OCI-LY3 (cell line): ENCODE measurements at regions not wholly inside any gene's neighbourhood (a gene's known extent, or its start where the extent isn't known, plus 50 kb on each side); places are given as distances from the start of the nearest gene placed in this dataset.

Source experiments
- H2AFZ ChIP-seq: fragments of 200-600, 300-600 bp; shearing (Covaris generic); 2 replicates; pipeline ENCODE4 v1.6.0; 2014; ENCODE audit warnings: antibody characterized with exemption, low read depth, low read length
- H3K27ac ChIP-seq: fragments of 200-600, 300-600 bp; sonication (generic); 2 replicates; pipeline ENCODE4 v1.5.1; 2014; ENCODE audit warnings: mild to moderate bottlenecking, low read length, moderate library complexity, mixed read lengths
- H3K27me3 ChIP-seq: fragments of 200-600, 300-600 bp; sonication (generic); 2 replicates; pipeline ENCODE4 v1.6.1; 2014; ENCODE audit warnings: low read depth, low read length, mixed read lengths
- H3K36me3 ChIP-seq: fragments of 200-600, 300-600 bp; sonication (generic); replicated peaks from 2 replicates; pipeline ENCODE3; 2014; ENCODE audit warnings: low read depth, low read length, mixed read lengths
- H3K4me1 ChIP-seq: fragments of 300-600, 200-600 bp; sonication (generic); 2 replicates; pipeline ENCODE4 v1.6.1; 2014; ENCODE audit warnings: low read length, mixed read lengths
- H3K4me2 ChIP-seq: fragments of 200-600, 300-600 bp; sonication (generic); 2 replicates; pipeline ENCODE4 v1.6.1; 2014; ENCODE audit warnings: low read length, mixed read lengths
- H3K4me3 ChIP-seq: fragments of 300-600, 200-600 bp; sonication (generic); 2 replicates; pipeline ENCODE4 v1.5.1; 2014; ENCODE audit warnings: antibody characterized with exemption, mild to moderate bottlenecking, low read length, moderate library complexity
- H3K79me2 ChIP-seq: fragments of 300-600, 200-600 bp; shearing (Covaris generic); 2 replicates; pipeline ENCODE4 v1.6.1; 2014; ENCODE audit warnings: mild to moderate bottlenecking, low read length, mixed read lengths
- H3K9ac ChIP-seq: fragments of 300-600, 200-600 bp; shearing (Covaris generic); 2 replicates; pipeline ENCODE4 v1.6.0; 2014; ENCODE audit warnings: mild to moderate bottlenecking, low read length, moderate library complexity
- H3K9me3 ChIP-seq: fragments of 200-600, 300-600 bp; shearing (Covaris generic); 2 replicates; pipeline ENCODE4 v1.6.1; 2014; ENCODE audit warnings: low read length, mixed read lengths; ENCODE audit not compliant: insufficient read depth
- H4K20me1 ChIP-seq: fragments of 200-600, 300-600 bp; sonication (generic); 2 replicates; pipeline ENCODE4 v1.6.1; 2016; ENCODE audit warnings: low read length, mixed read lengths; ENCODE audit not compliant: insufficient read depth
- EZH2phosphoT487 ChIP-seq: fragments of 200-600 bp; shearing (Covaris generic); IDR thresholded peaks from 2 replicates; pipeline ENCODE4 v1.6.1; 2018; ENCODE audit warnings: antibody characterized with exemption, mixed run types, low read depth
- TF ChIP-seq, protein P1 (sequence below): fragments of 200-600, 300-600 bp; sonication (generic); IDR thresholded peaks from 2 replicates; pipeline ENCODE4 v1.5.1; 2014; ENCODE audit warnings: antibody characterized with exemption, low read length, low read depth

DNA sequence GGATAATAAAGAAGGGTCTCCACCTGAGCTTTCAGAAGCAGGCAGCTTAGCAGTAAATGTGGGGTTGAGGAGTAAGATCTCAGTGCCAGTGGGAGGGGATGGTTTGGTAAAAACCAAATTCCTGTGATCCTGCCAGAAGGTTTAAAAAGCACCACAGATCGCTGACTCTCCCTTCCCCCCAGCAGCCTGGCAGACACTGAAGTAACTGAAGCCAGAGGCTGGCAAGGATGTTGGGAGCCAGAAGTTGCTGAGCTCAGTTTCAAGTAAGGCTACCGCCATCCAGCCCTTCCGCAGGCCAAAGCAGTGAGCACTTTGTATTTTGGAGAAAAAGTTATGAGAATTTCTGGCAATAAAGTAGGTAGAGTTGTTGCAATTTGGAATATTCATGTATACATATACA, 246.4 kb downstream of the ZNF621 start:
- no peaks in the 10 kb centered on the region for H3K27me3 ChIP-seq
- no peaks in the 10 kb centered on the region for H4K20me1 ChIP-seq

DNA sequence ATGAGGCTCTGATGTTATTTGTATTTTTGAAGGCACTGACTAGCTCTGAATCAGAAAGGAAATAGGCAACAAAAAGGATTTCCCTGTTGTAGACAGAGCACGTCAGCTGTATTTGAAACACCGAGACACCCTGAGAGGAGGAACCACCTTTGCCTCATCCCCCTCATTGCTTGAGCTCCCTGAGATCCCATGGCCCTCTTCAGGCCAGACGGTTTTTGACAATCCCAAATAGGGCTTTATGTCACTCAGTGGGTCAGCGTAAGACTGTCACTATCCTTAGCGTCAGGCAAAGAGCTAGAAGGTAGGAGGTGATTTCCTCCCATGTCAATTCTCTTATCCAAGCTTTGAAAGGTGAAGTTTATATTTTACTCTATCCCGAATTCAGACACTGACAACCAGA, 254.3 kb downstream of the ZNF621 start:
- Histone ChIP-seq H4K20me1 (no peaks in the 10 kb centered on the region), H3K4me1 (no peaks in the 10 kb centered on the region), H2AFZ (no peak overlapping the region), H3K9me3 (no peaks in the 10 kb centered on the region), H3K79me2 (no peaks in the 10 kb centered on the region), H3K27ac (no peak overlapping the region), H3K4me2 (no peak overlapping the region), H3K4me3 (no peak overlapping the region), H3K9ac (no peak overlapping the region), H3K27me3 (peaks cover 9% of the 10 kb centered on the region; the same call in 1 of the 2 replicates), H3K36me3 (no peaks in the 10 kb centered on the region)
- no peak for TF ChIP-seq EZH2phosphoT487
- TF ChIP-seq, protein P1, sequence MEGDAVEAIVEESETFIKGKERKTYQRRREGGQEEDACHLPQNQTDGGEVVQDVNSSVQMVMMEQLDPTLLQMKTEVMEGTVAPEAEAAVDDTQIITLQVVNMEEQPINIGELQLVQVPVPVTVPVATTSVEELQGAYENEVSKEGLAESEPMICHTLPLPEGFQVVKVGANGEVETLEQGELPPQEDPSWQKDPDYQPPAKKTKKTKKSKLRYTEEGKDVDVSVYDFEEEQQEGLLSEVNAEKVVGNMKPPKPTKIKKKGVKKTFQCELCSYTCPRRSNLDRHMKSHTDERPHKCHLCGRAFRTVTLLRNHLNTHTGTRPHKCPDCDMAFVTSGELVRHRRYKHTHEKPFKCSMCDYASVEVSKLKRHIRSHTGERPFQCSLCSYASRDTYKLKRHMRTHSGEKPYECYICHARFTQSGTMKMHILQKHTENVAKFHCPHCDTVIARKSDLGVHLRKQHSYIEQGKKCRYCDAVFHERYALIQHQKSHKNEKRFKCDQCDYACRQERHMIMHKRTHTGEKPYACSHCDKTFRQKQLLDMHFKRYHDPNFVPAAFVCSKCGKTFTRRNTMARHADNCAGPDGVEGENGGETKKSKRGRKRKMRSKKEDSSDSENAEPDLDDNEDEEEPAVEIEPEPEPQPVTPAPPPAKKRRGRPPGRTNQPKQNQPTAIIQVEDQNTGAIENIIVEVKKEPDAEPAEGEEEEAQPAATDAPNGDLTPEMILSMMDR, result no peak

More for the DNA sequence above, 246.4 kb downstream of the ZNF621 start:
- no peaks in the 10 kb centered on the region for H3K9me3 ChIP-seq
- TF ChIP-seq EZH2phosphoT487, result no peak
- TF ChIP-seq, protein P1, result no peak
- H3K27ac ChIP-seq, result no peak overlapping the region
- no peaks in the 10 kb centered on the region for H3K79me2 ChIP-seq
- H3K4me1 ChIP-seq, result peaks cover 27% of the 10 kb centered on the region
- no peak overlapping the region for H3K4me2 ChIP-seq
- no peak overlapping the region for H2AFZ ChIP-seq
- no peak overlapping the region for H3K9ac ChIP-seq
- H3K36me3 ChIP-seq, result no peaks in the 10 kb centered on the region
- H3K4me3 ChIP-seq, result no peak overlapping the region

DNA sequence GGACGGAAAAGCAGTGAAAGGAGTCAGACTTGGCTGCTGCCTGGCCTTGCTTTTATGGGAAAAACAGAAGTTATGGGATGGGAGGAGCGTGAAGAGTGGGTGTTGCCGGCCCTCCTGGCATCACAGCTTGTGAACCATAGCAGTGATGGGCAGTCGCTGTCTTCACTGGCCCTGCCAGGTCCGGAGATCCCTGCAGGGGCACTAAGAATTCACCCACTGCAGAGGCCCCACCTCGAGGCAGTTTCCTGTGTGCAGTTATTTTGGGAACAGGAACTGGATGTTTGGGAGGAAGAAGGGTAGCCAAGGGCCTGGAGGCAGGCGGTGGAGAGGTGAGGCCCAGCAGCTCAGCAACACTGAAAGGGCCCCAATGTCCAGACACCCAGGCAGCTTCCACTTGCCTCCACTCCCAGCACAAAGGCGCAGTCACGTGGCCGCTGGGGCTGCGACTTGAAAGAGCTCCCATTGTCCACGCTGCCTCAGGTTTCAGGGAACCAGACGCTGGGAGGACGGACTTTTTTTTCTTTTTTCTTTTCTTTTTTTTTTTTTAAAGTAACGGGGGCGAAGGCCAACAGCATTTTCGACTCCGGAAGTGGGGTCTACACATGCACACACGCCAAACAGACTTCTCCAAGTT, 255.6 kb downstream of the ZNF621 start:
- H3K4me3 ChIP-seq, result no peak overlapping the region
- no peaks in the 10 kb centered on the region for H3K79me2 ChIP-seq
- no peaks in the 10 kb centered on the region for H4K20me1 ChIP-seq
- TF ChIP-seq, protein P1, result no peak
- no peak for TF ChIP-seq EZH2phosphoT487
- no peaks in the 10 kb centered on the region for H3K36me3 ChIP-seq
- H3K9ac ChIP-seq, result no peak overlapping the region
- peaks cover 9% of the 10 kb centered on the region; the same call in 1 of the 2 replicates for H3K27me3 ChIP-seq
- H3K4me1 ChIP-seq, result no peaks in the 10 kb centered on the region
- no peaks in the 10 kb centered on the region for H3K9me3 ChIP-seq
- H2AFZ ChIP-seq, result no peak overlapping the region
- H3K27ac ChIP-seq, result no peak overlapping the region
- no peak overlapping the region for H3K4me2 ChIP-seq

DNA sequence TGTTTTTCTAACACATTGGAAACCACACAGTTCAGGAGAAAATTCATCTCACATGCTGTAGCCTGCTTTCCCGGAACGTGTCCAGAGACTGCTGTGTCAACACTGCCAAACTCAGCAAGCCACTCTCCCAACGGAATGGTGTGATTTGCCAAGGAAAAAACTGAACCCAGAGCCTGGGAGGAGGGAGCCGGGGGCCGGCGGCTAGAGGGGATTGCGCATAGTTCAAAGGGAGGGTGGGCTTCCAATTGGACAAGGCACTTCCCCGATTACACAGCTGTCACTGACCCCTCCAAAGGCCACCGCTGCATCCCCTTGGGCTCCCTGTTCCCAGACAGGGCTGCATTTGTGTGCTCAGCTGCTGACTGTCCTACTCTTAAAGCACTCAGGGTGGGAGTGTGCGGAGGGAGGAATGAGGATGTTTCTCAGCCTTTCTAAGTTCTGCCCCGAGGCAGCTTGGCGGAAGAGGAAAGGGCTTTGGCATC, 256.2 kb downstream of the ZNF621 start:
- Histone ChIP-seq H3K36me3 (no peaks in the 10 kb centered on the region), H2AFZ (no peak overlapping the region), H3K4me3 (no peak overlapping the region), H4K20me1 (no peaks in the 10 kb centered on the region), H3K9me3 (no peaks in the 10 kb centered on the region), H3K4me2 (no peak overlapping the region), H3K9ac (no peak overlapping the region), H3K27me3 (peaks cover 9% of the 10 kb centered on the region; the same call in 1 of the 2 replicates), H3K4me1 (no peaks in the 10 kb centered on the region), H3K27ac (no peak overlapping the region), H3K79me2 (no peaks in the 10 kb centered on the region)
- TF ChIP-seq, protein P1, result no peak
- no peak for TF ChIP-seq EZH2phosphoT487
